OCI-LY7 (cell line): ENCODE measurements at regions not wholly inside any gene's neighbourhood (a gene's known extent, or its start where the extent isn't known, plus 50 kb on each side); places are given as distances from the start of the nearest gene placed in this dataset.

ENCODE experiments used
- EZH2phosphoT487 ChIP-seq: fragments of 200-600 bp; sonication (generic); IDR thresholded peaks from 2 replicates; pipeline ENCODE4 v1.6.1; 2018; ENCODE audit warnings: low read depth, borderline replicate concordance, mild to moderate bottlenecking, mixed run types, antibody characterized with exemption, low read length, moderate library complexity, mixed read lengths
- TF ChIP-seq, protein P1 (sequence below): fragments of 200-600 bp; sonication (generic); conservative IDR thresholded peaks from 2 replicates; pipeline ENCODE4 v1.5.1; 2014; ENCODE audit warnings: mild to moderate bottlenecking, antibody characterized with exemption, low read length, moderate library complexity, mixed read lengths

DNA sequence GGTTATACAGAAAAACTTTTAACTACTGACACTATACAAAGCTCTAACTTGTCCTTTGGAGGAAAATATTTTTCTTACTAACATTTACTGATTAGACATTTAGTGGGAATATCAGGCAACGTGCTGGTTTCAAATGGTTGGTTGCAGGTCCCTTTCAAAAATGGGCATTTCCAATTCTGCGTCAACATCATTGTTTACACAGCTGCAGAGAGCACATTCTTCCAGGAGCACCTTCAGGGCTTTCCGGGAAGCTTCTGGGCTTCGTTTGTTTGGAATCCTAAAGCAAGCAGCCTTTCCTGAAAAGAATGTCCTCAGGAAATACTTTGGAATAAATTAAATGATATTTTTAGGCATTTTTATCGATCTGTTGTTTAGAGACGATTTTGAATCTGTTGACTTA, 289.7 kb downstream of the TRIML1 start:
- TF ChIP-seq, protein P1, sequence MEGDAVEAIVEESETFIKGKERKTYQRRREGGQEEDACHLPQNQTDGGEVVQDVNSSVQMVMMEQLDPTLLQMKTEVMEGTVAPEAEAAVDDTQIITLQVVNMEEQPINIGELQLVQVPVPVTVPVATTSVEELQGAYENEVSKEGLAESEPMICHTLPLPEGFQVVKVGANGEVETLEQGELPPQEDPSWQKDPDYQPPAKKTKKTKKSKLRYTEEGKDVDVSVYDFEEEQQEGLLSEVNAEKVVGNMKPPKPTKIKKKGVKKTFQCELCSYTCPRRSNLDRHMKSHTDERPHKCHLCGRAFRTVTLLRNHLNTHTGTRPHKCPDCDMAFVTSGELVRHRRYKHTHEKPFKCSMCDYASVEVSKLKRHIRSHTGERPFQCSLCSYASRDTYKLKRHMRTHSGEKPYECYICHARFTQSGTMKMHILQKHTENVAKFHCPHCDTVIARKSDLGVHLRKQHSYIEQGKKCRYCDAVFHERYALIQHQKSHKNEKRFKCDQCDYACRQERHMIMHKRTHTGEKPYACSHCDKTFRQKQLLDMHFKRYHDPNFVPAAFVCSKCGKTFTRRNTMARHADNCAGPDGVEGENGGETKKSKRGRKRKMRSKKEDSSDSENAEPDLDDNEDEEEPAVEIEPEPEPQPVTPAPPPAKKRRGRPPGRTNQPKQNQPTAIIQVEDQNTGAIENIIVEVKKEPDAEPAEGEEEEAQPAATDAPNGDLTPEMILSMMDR, result no peak
- TF ChIP-seq EZH2phosphoT487, result no peak
